GM12878 (cell line): ENCODE measurements at regions not wholly inside any gene's neighbourhood (a gene's known extent, or its start where the extent isn't known, plus 50 kb on each side); places are given as distances from the start of the nearest gene placed in this dataset.

Experiments
- CEBPB ChIP-seq, 2 experiments: fragments of 150-350 bp in 1 of 2; IDR thresholded peaks; 2 replicates each; pipeline ENCODE4 v1.6.1; 2012 to 2014; ENCODE audit warnings: low read depth in 2 of 2, low read length in 2 of 2, borderline replicate concordance in 1 of 2, inconsistent platforms in 1 of 2
- ESRRA ChIP-seq: IDR thresholded peaks from 2 replicates; pipeline ENCODE4 v1.6.1; 2012; ENCODE audit warnings: mild to moderate bottlenecking, low read length, improper control_type of control experiment
- KDM1A ChIP-seq: fragments of 200-600 bp; sonication (generic); IDR thresholded peaks from 2 replicates; pipeline ENCODE4 v1.6.1; 2016; ENCODE audit warnings: borderline replicate concordance
- ZNF384 ChIP-seq: IDR thresholded peaks from 2 replicates; pipeline ENCODE4 v1.6.1; 2012; ENCODE audit warnings: low read depth, mild to moderate bottlenecking, low read length, improper control_type of control experiment, borderline replicate concordance
- TF ChIP-seq, protein P1 (sequence below): fragments of 450-650 bp; IDR thresholded peaks from 2 replicates; pipeline ENCODE4 v1.6.1; 2016; ENCODE audit warnings: mild to moderate bottlenecking
- TF ChIP-seq, protein P2 (sequence below), 3 experiments: IDR thresholded peaks in 2 of 3; conservative IDR thresholded peaks in 1 of 3; 2 replicates each; pipeline ENCODE4 v1.5.1; 2011; ENCODE audit warnings: low read depth in 3 of 3, low read length in 3 of 3, mild to moderate bottlenecking in 3 of 3, control low read depth in 2 of 3, moderate library complexity in 2 of 3, inconsistent platforms in 1 of 3, mixed read lengths in 1 of 3; ENCODE audit not compliant: control insufficient read depth in 2 of 3, insufficient read depth in 1 of 3; ENCODE audit errors: extremely low read depth in 1 of 3

DNA sequence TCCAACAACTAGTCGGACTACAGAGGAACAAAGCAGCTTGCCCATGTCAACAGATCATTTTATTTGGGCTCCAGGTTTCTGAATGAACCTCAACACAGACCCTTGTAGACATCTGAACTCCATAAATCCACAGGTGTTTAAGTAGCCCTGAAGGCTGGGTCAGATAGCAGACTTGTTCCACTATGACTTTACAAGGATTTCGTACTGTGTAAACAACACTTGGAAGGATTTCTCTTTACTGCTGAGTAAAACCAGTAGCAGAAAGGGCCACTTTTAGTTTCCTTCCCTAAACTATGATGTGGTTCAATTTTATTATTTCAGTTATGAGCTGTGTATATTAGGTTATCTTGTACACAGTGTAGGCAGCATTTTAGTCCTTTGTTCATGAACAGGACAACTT, 316.4 kb upstream of the ADGRL2 start:
- no peak for TF ChIP-seq ZNF384
- TF ChIP-seq CEBPB (IDR thresholded peaks at IDR 0.05; ENCODE audit: borderline replicate concordance in 1 of 2, low read depth in 2 of 2, low read length in 2 of 2), result no peak
- TF ChIP-seq, protein P1, sequence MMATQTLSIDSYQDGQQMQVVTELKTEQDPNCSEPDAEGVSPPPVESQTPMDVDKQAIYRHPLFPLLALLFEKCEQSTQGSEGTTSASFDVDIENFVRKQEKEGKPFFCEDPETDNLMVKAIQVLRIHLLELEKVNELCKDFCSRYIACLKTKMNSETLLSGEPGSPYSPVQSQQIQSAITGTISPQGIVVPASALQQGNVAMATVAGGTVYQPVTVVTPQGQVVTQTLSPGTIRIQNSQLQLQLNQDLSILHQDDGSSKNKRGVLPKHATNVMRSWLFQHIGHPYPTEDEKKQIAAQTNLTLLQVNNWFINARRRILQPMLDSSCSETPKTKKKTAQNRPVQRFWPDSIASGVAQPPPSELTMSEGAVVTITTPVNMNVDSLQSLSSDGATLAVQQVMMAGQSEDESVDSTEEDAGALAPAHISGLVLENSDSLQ, result no peak
- TF ChIP-seq, protein P2, sequence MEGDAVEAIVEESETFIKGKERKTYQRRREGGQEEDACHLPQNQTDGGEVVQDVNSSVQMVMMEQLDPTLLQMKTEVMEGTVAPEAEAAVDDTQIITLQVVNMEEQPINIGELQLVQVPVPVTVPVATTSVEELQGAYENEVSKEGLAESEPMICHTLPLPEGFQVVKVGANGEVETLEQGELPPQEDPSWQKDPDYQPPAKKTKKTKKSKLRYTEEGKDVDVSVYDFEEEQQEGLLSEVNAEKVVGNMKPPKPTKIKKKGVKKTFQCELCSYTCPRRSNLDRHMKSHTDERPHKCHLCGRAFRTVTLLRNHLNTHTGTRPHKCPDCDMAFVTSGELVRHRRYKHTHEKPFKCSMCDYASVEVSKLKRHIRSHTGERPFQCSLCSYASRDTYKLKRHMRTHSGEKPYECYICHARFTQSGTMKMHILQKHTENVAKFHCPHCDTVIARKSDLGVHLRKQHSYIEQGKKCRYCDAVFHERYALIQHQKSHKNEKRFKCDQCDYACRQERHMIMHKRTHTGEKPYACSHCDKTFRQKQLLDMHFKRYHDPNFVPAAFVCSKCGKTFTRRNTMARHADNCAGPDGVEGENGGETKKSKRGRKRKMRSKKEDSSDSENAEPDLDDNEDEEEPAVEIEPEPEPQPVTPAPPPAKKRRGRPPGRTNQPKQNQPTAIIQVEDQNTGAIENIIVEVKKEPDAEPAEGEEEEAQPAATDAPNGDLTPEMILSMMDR (IDR thresholded peaks at IDR 0.05 in 2 of 3, conservative IDR thresholded peaks at IDR 0.05 in 1 of 3; ENCODE audit: control insufficient read depth in 2 of 3, extremely low read depth in 1 of 3, insufficient read depth in 1 of 3, low read depth in 3 of 3, low read length in 3 of 3), result no peak
- no peak for TF ChIP-seq ESRRA
- no peak for TF ChIP-seq KDM1A
